Mesendoderm (in vitro differentiated cells): ENCODE measurements at regions not wholly inside any gene's neighbourhood (a gene's known extent, or its start where the extent isn't known, plus 50 kb on each side); places are given as distances from the start of the nearest gene placed in this dataset.

Source experiments
- DNase-seq: peaks from one replicate; pipeline ENCODE4 v3.0.0; 2013
- H2AK5ac ChIP-seq: 2 replicates; pipeline ENCODE4 v1.6.1; 2013; ENCODE audit warnings: low read length, inconsistent platforms
- H2BK120ac ChIP-seq: 2 replicates; pipeline ENCODE4 v1.6.1; 2013; ENCODE audit warnings: low read depth, mild to moderate bottlenecking, low read length, moderate library complexity, mixed read lengths
- H2BK15ac ChIP-seq: replicated peaks from 2 replicates; pipeline ENCODE4 v1.6.1; 2013; ENCODE audit warnings: low read depth, mild to moderate bottlenecking, moderate library complexity
- H2BK5ac ChIP-seq: 2 replicates; pipeline ENCODE4 v1.6.1; 2013; ENCODE audit warnings: low read length, inconsistent platforms
- H3K18ac ChIP-seq: 2 replicates; pipeline ENCODE4 v1.6.1; 2013; ENCODE audit warnings: mild to moderate bottlenecking, low read length, mixed read lengths
- H3K23ac ChIP-seq: one replicate; pipeline ENCODE4 v1.6.1; 2013; ENCODE audit warnings: low read length
- H3K27ac ChIP-seq: 2 replicates; pipeline ENCODE4 v1.5.1; 2013; ENCODE audit warnings: low read depth, mild to moderate bottlenecking, inconsistent platforms, low read length, moderate library complexity
- H3K27me3 ChIP-seq: 2 replicates; pipeline ENCODE4 v1.6.1; 2013; ENCODE audit warnings: low read length, control low read depth, mild to moderate bottlenecking, inconsistent platforms; ENCODE audit not compliant: insufficient read depth, poor library complexity
- H3K36me3 ChIP-seq: 2 replicates; pipeline ENCODE4 v1.6.1; 2013; ENCODE audit warnings: low read length, inconsistent platforms; ENCODE audit not compliant: control insufficient read depth, insufficient read depth
- H3K4ac ChIP-seq: one replicate; pipeline ENCODE4 v1.6.1; 2013; ENCODE audit warnings: low read depth, mild to moderate bottlenecking, low read length, moderate library complexity
- H3K4me1 ChIP-seq: 2 replicates; pipeline ENCODE4 v1.6.1; 2013; ENCODE audit warnings: low read depth, low read length, inconsistent platforms; ENCODE audit not compliant: control insufficient read depth
- H3K4me2 ChIP-seq: 2 replicates; pipeline ENCODE4 v1.6.1; 2013; ENCODE audit warnings: low read length
- H3K4me3 ChIP-seq: 2 replicates; pipeline ENCODE4 v1.5.1; 2013; ENCODE audit warnings: mild to moderate bottlenecking, low read length
- H3K56ac ChIP-seq: one replicate; pipeline ENCODE4 v1.6.1; 2013; ENCODE audit warnings: low read length
- H3K79me1 ChIP-seq: 2 replicates; pipeline ENCODE4 v1.6.1; 2013; ENCODE audit warnings: low read length, inconsistent platforms
- H3K79me2 ChIP-seq: 2 replicates; pipeline ENCODE4 v1.6.1; 2013; ENCODE audit warnings: mild to moderate bottlenecking, low read length; ENCODE audit not compliant: control insufficient read depth, insufficient read depth
- H3K9ac ChIP-seq: 2 replicates; pipeline ENCODE4 v1.6.1; 2013; ENCODE audit warnings: low read length, inconsistent platforms
- H4K5ac ChIP-seq: one replicate; pipeline ENCODE4 v1.6.1; 2013; ENCODE audit warnings: low read length
- H4K8ac ChIP-seq: one replicate; pipeline ENCODE4 v1.6.1; 2013; ENCODE audit warnings: low read depth, mild to moderate bottlenecking, control low read depth, low read length, moderate library complexity
- WGBS: extraction: QIAGEN DNeasy Blood & Tissue Kit; methylation state at CpG from one replicate; pipeline ENCODE4 v1.1.7; 2013; ENCODE audit warnings: low lambda C conversion rate, missing lambda C conversion rate; ENCODE audit not compliant: insufficient coverage; ENCODE audit errors: extremely low coverage; 5-methylcytosine and 5-hydroxymethylcytosine counted together

DNA sequence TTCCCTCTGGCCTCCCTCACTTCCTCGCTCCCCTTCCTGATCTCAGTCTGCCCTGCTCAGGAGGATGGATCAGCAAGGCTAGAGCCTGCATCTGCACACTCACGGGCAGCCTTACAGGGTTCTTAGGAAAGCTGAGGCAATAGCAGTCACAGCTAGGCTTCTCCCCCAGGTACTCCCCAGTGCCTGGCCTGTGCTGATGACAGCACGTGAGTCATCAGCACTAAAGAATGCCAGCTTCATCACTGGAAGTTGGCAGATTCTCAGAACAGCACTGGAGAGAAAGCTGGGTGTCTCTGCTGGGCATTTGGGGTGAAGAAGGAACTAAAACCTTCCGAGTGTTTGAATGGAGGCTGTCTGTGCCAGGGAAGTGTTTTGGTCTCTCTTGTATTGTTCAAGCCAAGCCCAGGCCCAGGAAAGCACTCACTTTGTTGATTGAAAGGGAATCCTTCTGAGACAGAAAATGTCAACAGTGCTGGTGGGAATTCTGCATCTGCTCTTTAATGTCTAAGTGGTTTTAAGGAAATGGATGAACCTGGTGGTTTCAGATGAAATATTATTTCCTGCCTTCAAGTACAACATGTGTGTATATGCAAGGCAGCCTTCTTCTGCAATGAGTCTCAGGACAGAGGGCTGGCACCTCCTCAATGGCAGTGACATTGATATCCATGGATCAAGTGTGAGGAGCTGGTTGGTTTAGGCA is 73.0 kb upstream of the SCOC start:
- Histone ChIP-seq H4K5ac (no peak overlapping the region), H3K23ac (no peak overlapping the region), H3K4me3 (no peak overlapping the region), H3K4me1 (peaks cover 1% of the 10 kb centered on the region), H3K56ac (peak overlapping the region; percentile 35), H3K79me1 (no peaks in the 10 kb centered on the region), H3K36me3 (no peaks in the 10 kb centered on the region), H2AK5ac (no peak overlapping the region), H4K8ac (no peak overlapping the region), H2BK120ac (no peak overlapping the region), H3K4me2 (no peak overlapping the region), H3K18ac (no peak overlapping the region), H3K27me3 (no peaks in the 10 kb centered on the region), H3K27ac (no peak overlapping the region), H3K4ac (no peak overlapping the region), H3K79me2 (no peaks in the 10 kb centered on the region), H2BK15ac (no peak overlapping the region), H2BK5ac (no peak overlapping the region), H3K9ac (no peak overlapping the region)
- peak; percentile 76 for DNase-seq
- no CpG with 5 or more reads among the region's 4 CpGs for WGBS

DNA sequence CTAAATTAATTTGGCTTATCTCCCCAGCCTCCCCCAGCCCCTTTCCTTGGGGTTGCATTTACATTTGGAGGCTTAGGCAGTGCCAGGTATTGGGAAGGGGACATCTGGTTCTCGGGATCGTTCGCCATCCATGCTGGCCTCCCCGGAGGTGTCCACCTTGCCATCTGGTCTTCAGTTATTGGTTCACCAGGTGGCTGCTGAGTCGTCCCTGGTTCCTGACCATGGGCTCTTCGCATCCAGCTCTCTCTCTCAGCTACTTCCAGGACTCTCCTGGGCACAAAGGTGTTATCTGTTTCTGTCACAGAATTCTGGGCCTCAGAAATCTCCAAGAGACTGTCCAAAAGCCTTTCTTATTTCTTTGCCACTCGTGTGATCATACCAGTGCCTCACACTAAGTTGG is 75.4 kb upstream of the SCOC start:
- WGBS, result no CpG with 5 or more reads among the region's 7 CpGs
- Histone ChIP-seq H3K9ac (no peak overlapping the region), H3K56ac (no peak overlapping the region), H4K5ac (no peak overlapping the region), H3K23ac (no peak overlapping the region), H2BK120ac (no peak overlapping the region), H3K4me1 (peaks cover 1% of the 10 kb centered on the region), H3K36me3 (no peaks in the 10 kb centered on the region), H3K4me2 (no peak overlapping the region), H3K79me1 (no peaks in the 10 kb centered on the region), H2AK5ac (no peak overlapping the region), H3K79me2 (no peaks in the 10 kb centered on the region), H3K27ac (no peak overlapping the region), H3K27me3 (no peaks in the 10 kb centered on the region), H2BK15ac (no peak overlapping the region), H4K8ac (no peak overlapping the region), H3K4me3 (no peak overlapping the region), H3K4ac (no peak overlapping the region), H2BK5ac (no peak overlapping the region), H3K18ac (no peak overlapping the region)
- DNase-seq, result no peak

GRCh38 chr4:140297221-140297570 is 76.2 kb upstream of the SCOC start:
- Histone ChIP-seq H4K8ac (no peak overlapping the region), H3K4me1 (peaks cover 1% of the 10 kb centered on the region), H2AK5ac (no peak overlapping the region), H2BK5ac (no peak overlapping the region), H3K9ac (no peak overlapping the region), H3K4me2 (no peak overlapping the region), H2BK15ac (no peak overlapping the region), H3K23ac (no peak overlapping the region), H3K4me3 (no peak overlapping the region), H3K56ac (no peak overlapping the region), H4K5ac (no peak overlapping the region), H3K18ac (no peak overlapping the region), H3K79me1 (no peaks in the 10 kb centered on the region), H2BK120ac (no peak overlapping the region), H3K27me3 (no peaks in the 10 kb centered on the region), H3K36me3 (no peaks in the 10 kb centered on the region), H3K27ac (no peak overlapping the region), H3K4ac (no peak overlapping the region), H3K79me2 (no peaks in the 10 kb centered on the region)
- DNase-seq, result peak; percentile 36
- WGBS, result no CpG with 5 or more reads among the region's 7 CpGs

GRCh38 chr4:140296335-140297220 is 76.9 kb upstream of the SCOC start:
- DNase-seq, result peak; percentile 36

GRCh38 chr4:140293979-140294378 is 79.5 kb upstream of the SCOC start:
- no peak overlapping the region for H2BK120ac ChIP-seq
- H3K23ac ChIP-seq, result no peak overlapping the region
- no peaks in the 10 kb centered on the region for H3K36me3 ChIP-seq
- H3K27ac ChIP-seq, result no peak overlapping the region
- no peak overlapping the region for H2BK5ac ChIP-seq
- no peak overlapping the region for H3K4me3 ChIP-seq
- H2BK15ac ChIP-seq, result no peak overlapping the region
- H4K8ac ChIP-seq, result no peak overlapping the region
- no peaks in the 10 kb centered on the region for H3K79me2 ChIP-seq
- H2AK5ac ChIP-seq, result no peak overlapping the region
- peak; percentile 78 for DNase-seq
- no peaks in the 10 kb centered on the region for H3K27me3 ChIP-seq
- no peak overlapping the region for H3K18ac ChIP-seq
- H3K9ac ChIP-seq, result no peak overlapping the region
- no peak overlapping the region for H3K4ac ChIP-seq
- H3K4me1 ChIP-seq, result peaks cover 1% of the 10 kb centered on the region
- WGBS, result no CpG with 5 or more reads among the region's 2 CpGs
- no peak overlapping the region for H3K4me2 ChIP-seq
- no peak overlapping the region for H3K56ac ChIP-seq
- H3K79me1 ChIP-seq, result no peaks in the 10 kb centered on the region
- H4K5ac ChIP-seq, result no peak overlapping the region

More at GRCh38 chr4:140296335-140297220, 76.9 kb upstream of the SCOC start:
- peaks cover 1% of the 10 kb centered on the region for H3K4me1 ChIP-seq
- H2BK15ac ChIP-seq, result no peak overlapping the region
- no peak overlapping the region for H3K4me2 ChIP-seq
- H3K56ac ChIP-seq, result no peak overlapping the region
- H3K9ac ChIP-seq, result no peak overlapping the region
- H3K36me3 ChIP-seq, result no peaks in the 10 kb centered on the region
- no CpG with 5 or more reads among the region's 15 CpGs for WGBS
- H2BK120ac ChIP-seq, result no peak overlapping the region
- H3K18ac ChIP-seq, result no peak overlapping the region
- H3K4ac ChIP-seq, result no peak overlapping the region
- no peak overlapping the region for H3K4me3 ChIP-seq
- no peak overlapping the region for H2AK5ac ChIP-seq
- no peak overlapping the region for H4K8ac ChIP-seq
- no peak overlapping the region for H3K27ac ChIP-seq
- no peaks in the 10 kb centered on the region for H3K79me2 ChIP-seq
- no peak overlapping the region for H2BK5ac ChIP-seq
- no peak overlapping the region for H3K23ac ChIP-seq
- no peaks in the 10 kb centered on the region for H3K27me3 ChIP-seq
- H3K79me1 ChIP-seq, result no peaks in the 10 kb centered on the region
- no peak overlapping the region for H4K5ac ChIP-seq
